Activated T-helper 17 cell treated with anti-CD3 and anti-CD28 coated beads, Interleukin-2, amount 50 U/mL, for 72 hours (primary cell): ENCODE measurements at regions not wholly inside any gene's neighbourhood (a gene's known extent, or its start where the extent isn't known, plus 50 kb on each side); places are given as distances from the start of the nearest gene placed in this dataset.
"Not testable (repeated sequence)": the region's sequence is repeated elsewhere in the genome, so short reads cannot be mapped to it uniquely, and the experiment has no call there.

Source experiments
- ATAC-seq: fragments of 150-1000 bp; cut with Tn5 transposase; replicated peaks from 2 replicates; pipeline ENCODE4 v1.10.0; 2021; ENCODE audit warnings: mild to moderate bottlenecking, moderate library complexity
- H3K27ac Mint-ChIP-seq: one replicate; pipeline ENCODE4 v1.8.0; 2022; ENCODE audit warnings: mixed read lengths
- H3K27me3 Mint-ChIP-seq: one replicate; pipeline ENCODE4 v1.8.0; 2022; ENCODE audit warnings: mixed read lengths
- H3K36me3 Mint-ChIP-seq: one replicate; pipeline ENCODE4 v1.8.0; 2022; ENCODE audit warnings: low read depth, mild to moderate bottlenecking, mixed read lengths
- H3K4me1 Mint-ChIP-seq: one replicate; pipeline ENCODE4 v1.8.0; 2022; ENCODE audit warnings: mixed read lengths
- H3K4me3 Mint-ChIP-seq: one replicate; pipeline ENCODE4 v1.8.0; 2022; ENCODE audit warnings: mild to moderate bottlenecking, mixed read lengths
- H3K9me3 Mint-ChIP-seq: one replicate; pipeline ENCODE4 v1.8.0; 2022; ENCODE audit warnings: mixed read lengths

DNA sequence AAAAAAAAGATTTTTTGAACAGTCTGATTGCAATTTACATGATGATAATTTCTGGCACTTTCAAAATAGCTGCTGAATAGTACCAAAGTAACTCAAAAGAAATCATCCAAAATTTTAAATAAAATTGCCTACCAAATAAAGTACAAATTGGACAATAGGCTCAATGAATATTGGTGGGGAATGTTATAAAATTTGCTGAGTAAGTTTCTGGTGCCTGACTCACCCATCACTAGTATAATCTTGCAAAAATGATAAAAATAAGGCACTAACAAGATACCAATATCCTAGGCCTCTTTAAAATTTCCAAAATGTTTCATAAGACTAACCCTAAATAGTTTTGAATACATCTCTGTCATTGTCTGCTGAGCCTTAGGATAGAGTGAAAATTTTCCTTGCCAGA is 145.3 kb upstream of the LRFN5 start:
- H3K27ac Mint-ChIP-seq = no peak overlapping the region
- no peaks in the 10 kb centered on the region for H3K9me3 Mint-ChIP-seq
- ATAC-seq = no peak
- H3K36me3 Mint-ChIP-seq = no peaks in the 10 kb centered on the region
- no peak overlapping the region for H3K4me3 Mint-ChIP-seq
- H3K4me1 Mint-ChIP-seq = no peaks in the 10 kb centered on the region
- H3K27me3 Mint-ChIP-seq = no peaks in the 10 kb centered on the region

DNA sequence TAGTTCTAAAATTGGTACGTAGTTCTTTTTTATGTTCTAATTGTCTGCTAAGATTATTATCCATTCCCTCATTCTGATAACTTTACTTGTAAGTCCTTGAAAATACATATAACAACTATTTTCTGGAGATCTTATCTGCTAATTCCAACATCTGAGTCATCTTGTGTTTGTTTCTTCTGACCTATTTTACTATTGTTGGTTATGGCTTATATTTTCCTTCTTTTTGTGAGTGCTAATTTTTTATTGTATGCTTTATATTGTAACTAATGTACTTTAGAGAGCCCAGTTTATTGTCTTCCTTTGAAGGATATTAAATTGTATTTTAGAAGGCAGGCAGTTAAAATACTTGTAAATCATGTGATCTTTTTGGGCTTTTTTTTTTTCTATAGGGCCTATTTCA is 149.3 kb upstream of the LRFN5 start:
- no peaks in the 10 kb centered on the region for H3K4me1 Mint-ChIP-seq
- no peak overlapping the region for H3K4me3 Mint-ChIP-seq
- H3K9me3 Mint-ChIP-seq = no peaks in the 10 kb centered on the region
- no peak overlapping the region for H3K27ac Mint-ChIP-seq
- no peaks in the 10 kb centered on the region for H3K27me3 Mint-ChIP-seq
- ATAC-seq = no peak
- no peaks in the 10 kb centered on the region for H3K36me3 Mint-ChIP-seq

DNA sequence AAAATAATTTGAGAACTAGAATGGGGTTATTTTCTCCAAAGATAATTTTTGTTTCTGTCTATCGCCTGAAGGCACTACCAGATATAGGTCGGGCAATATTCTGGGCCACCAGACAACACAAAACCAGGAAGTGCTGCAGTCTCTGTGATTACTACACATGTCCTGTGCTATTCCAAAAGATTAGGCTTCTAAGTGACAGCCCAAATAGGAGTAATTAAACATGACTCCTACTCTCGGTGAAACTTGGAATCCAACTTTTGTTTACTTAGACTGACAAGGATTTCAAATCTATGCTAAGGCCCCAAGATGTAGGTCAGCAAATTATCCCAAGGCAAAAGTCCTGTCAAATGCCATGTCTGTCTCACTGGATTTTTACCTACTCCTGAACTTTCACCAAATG is 157.6 kb upstream of the LRFN5 start:
- no peaks in the 10 kb centered on the region for H3K36me3 Mint-ChIP-seq
- no peak for ATAC-seq
- H3K27me3 Mint-ChIP-seq = no peaks in the 10 kb centered on the region
- H3K4me3 Mint-ChIP-seq = no peak overlapping the region
- no peak overlapping the region for H3K27ac Mint-ChIP-seq
- no peaks in the 10 kb centered on the region for H3K4me1 Mint-ChIP-seq
- H3K9me3 Mint-ChIP-seq = no peaks in the 10 kb centered on the region

DNA sequence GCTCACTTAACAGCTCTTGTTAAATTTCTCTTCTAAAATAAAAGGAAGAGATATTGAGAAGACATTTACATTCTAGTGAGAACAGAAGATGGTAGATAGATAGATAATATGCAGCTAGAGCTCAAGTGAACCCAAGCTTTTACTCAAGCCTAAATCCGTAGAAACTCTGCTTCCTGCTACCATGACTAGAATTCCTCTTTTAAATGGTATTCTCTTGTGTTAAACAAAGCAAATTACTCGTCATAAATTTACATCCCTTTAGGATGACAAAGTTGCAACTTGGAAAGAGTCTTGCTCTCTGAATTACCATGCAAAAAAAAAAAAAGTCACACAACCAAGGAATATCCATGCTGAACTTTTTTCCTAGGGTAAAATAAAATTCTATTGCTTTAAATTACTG is 160.7 kb upstream of the LRFN5 start:
- ATAC-seq = no peak
- no peaks in the 10 kb centered on the region for H3K36me3 Mint-ChIP-seq
- no peaks in the 10 kb centered on the region for H3K4me1 Mint-ChIP-seq
- no peak overlapping the region for H3K4me3 Mint-ChIP-seq
- H3K9me3 Mint-ChIP-seq = no peaks in the 10 kb centered on the region
- H3K27me3 Mint-ChIP-seq = no peaks in the 10 kb centered on the region
- no peak overlapping the region for H3K27ac Mint-ChIP-seq

DNA sequence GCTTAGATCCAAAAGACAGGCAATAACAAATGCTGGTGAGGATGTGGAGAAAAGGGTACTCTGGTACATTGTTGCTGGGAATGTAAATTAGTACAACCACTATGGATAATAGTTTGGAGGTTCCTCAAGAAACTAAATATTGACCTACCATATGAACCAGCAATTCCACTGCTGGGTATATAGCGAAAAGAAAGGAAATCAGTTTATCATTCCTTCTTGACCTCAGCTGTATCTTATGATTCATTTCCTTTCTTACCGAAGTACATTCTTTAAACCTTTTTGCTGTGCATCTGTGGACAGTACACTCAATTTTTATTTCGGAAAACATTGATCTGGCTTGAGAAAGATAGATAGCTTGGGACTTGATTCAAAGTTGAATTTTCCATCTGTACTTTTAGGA is 183.2 kb upstream of the LRFN5 start:
- Mint-ChIP-seq H3K27ac (no peak overlapping the region), H3K4me1 (no peaks in the 10 kb centered on the region), H3K27me3 (no peaks in the 10 kb centered on the region), H3K36me3 (no peaks in the 10 kb centered on the region), H3K4me3 (no peak overlapping the region), H3K9me3 (no peaks in the 10 kb centered on the region)
- ATAC-seq = no peak

DNA sequence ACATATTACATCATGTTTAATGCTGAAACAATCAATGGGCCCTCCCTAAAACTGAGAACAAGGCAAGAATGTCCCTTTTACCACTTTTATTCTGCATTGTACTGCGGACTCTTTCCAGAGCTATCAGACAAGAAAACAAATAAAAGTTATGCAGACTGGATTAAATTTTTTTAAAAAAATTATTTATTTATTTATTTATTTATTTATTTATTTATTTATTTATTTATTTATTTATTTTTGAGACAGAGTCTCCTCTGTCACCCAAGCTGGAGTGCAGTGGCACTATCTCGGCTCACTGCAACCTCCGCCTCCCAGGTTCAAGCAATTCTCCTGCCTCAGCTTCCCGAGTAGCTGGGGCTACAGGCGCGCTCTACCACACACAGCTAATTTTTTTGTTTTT is 185.4 kb upstream of the LRFN5 start:
- H3K4me3 Mint-ChIP-seq, H3K36me3 Mint-ChIP-seq, ATAC-seq, H3K4me1 Mint-ChIP-seq, H3K27me3 Mint-ChIP-seq, H3K9me3 Mint-ChIP-seq, H3K27ac Mint-ChIP-seq: not testable (repeated sequence)

DNA sequence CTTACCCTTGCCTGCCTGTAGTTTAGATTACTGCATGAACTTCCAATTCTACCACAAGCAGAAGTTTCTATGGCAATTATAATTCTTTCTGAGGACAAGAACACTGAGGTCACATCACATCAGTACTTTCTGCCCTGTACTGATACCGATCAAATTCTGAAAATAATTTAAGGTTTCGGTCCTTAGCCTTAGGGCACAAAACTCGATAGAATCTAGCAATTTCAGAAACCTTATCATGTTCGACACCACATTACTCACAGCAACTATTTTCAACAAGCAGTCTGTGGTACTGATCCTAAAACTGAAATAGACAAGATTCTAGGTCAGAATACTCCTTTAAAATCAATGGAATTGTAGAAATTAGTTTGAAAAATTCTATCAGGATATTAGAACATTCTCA is 187.0 kb upstream of the LRFN5 start:
- ATAC-seq = no peak

DNA sequence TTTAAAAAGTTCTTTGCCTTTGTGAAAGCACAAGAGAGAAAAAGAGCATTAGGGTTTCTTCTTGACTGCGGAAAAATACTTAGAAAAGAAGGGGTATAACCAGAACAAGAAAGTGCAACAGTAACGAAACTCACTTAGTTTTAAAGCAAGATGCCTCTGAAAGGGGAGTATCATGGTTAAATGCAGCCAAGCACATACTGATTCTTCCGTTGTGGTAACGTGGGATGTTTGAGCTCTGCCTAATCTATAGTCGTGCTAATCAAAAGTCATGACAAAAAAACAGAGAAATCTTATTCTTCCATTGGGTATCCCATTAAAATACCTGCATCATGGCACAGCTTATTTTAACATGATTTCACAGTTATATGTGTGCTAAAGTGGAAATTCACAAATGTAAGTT is 187.8 kb upstream of the LRFN5 start:
- Mint-ChIP-seq H3K9me3 (no peaks in the 10 kb centered on the region), H3K4me1 (no peaks in the 10 kb centered on the region), H3K27me3 (no peaks in the 10 kb centered on the region), H3K36me3 (no peaks in the 10 kb centered on the region), H3K27ac (no peak overlapping the region), H3K4me3 (no peak overlapping the region)
- ATAC-seq = no peak

More for the DNA sequence above, 187.0 kb upstream of the LRFN5 start:
- H3K36me3 Mint-ChIP-seq = no peaks in the 10 kb centered on the region
- no peaks in the 10 kb centered on the region for H3K4me1 Mint-ChIP-seq
- H3K9me3 Mint-ChIP-seq = no peaks in the 10 kb centered on the region
- H3K4me3 Mint-ChIP-seq = no peak overlapping the region
- no peaks in the 10 kb centered on the region for H3K27me3 Mint-ChIP-seq
- H3K27ac Mint-ChIP-seq = no peak overlapping the region

DNA sequence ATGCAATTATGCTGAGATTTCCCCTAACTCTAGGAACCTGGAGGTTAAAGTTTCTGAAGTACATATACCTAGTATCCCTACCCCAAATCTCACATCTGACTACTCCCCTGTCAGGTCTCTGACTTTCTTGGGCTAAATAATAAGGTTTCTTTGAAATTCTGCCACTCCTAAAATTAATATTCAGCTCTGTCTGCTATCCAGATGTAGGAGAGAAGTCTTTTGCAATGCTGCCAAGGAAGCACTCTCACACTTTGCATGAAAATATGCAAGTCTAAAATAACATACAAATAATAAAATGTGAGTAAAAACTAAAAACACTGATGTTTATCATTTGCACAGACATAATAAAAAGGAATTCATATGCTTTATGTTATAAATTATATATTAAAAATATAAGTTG is 196.9 kb upstream of the LRFN5 start:
- Mint-ChIP-seq H3K4me1 (no peaks in the 10 kb centered on the region), H3K27me3 (no peaks in the 10 kb centered on the region), H3K9me3 (no peaks in the 10 kb centered on the region), H3K4me3 (no peak overlapping the region), H3K27ac (no peak overlapping the region), H3K36me3 (no peaks in the 10 kb centered on the region)
- ATAC-seq = no peak

DNA sequence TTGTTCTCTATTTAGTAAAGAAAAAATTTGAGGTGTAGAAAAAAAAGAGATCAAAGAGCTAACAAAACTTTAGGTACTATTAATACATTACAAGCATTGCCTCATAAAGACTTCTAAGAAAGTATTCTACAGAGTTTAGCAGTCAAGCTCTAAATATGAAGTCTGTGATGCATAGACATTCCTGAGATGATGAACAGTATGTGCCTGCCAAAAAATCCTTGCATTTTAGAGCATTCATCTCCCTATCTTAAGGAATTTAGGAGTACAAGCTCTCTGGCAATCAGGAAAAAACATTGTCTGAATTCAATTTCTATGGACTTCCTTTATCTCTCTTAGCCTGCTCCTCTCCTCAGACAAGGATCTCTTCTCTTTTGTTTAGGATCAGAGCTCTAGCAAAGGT is 202.6 kb upstream of the LRFN5 start:
- Mint-ChIP-seq H3K27ac (no peak overlapping the region), H3K36me3 (no peaks in the 10 kb centered on the region), H3K27me3 (no peaks in the 10 kb centered on the region), H3K9me3 (no peaks in the 10 kb centered on the region), H3K4me3 (no peak overlapping the region), H3K4me1 (no peaks in the 10 kb centered on the region)
- ATAC-seq = no peak

DNA sequence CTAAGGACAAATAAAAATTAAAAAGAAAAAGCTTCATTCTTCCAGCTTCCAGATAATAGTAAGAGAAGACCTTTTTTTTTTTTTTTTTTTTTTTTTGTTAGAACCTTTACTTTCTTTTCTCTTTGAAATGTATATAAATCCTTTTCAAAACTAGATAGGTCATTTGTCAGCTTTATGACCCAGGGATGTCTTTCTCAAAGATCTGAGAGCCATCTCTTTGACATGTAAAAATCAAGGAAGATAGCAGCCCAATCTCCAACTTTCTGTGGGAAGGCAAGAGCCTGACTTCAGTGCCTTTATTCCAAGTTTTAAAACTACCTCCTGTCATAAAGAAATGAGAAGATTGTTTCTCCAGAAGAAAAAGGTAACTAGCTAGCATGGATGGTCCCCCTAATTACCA is 203.3 kb upstream of the LRFN5 start:
- no peaks in the 10 kb centered on the region for H3K36me3 Mint-ChIP-seq
- no peak overlapping the region for H3K4me3 Mint-ChIP-seq
- peaks cover 4% of the 10 kb centered on the region for H3K27me3 Mint-ChIP-seq
- ATAC-seq = no peak
- no peaks in the 10 kb centered on the region for H3K9me3 Mint-ChIP-seq
- no peaks in the 10 kb centered on the region for H3K4me1 Mint-ChIP-seq
- no peak overlapping the region for H3K27ac Mint-ChIP-seq

DNA sequence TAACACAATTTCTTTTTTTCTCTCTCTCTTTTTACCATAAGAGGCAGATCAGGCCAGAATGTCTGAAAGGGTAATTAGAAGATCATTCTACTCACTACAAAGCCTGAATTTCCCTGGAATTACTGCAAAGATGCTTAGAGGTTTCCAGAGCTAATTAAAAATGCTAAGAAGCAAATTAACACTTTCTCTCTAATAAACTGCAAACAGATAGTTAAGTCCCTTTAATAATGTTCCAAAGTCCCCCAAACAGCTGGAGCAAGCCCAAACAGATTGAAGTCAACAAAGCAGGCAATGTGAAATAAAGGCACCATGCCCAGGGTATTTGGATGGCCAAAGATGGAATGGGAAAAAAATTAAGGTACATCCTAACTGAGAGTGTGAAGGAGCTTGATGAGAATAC is 208.8 kb upstream of the LRFN5 start:
- no peak for ATAC-seq
- Mint-ChIP-seq H3K36me3 (no peaks in the 10 kb centered on the region), H3K4me1 (no peaks in the 10 kb centered on the region), H3K4me3 (no peak overlapping the region), H3K27me3 (peaks cover 4% of the 10 kb centered on the region), H3K9me3 (no peaks in the 10 kb centered on the region), H3K27ac (no peak overlapping the region)

DNA sequence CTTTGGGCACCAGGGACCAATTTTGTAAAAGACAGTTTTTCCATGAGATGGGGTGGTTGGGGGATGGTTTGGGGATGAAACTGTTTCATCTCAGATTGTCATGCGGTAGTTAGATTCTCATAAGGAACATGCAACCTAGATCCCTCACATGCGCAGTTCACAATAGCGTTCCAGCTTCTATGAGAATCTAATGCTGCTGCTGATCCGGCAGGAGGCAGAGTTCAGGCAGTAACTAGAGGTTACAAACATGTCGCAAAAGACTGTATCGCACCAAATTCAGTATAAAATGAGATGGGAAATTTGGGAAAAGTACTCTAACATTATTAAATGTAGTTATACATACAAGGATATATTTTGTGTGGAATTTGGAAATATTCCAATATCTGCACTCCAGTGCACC is 213.2 kb upstream of the LRFN5 start:
- Mint-ChIP-seq H3K36me3 (no peaks in the 10 kb centered on the region), H3K4me3 (no peak overlapping the region), H3K27ac (no peak overlapping the region), H3K4me1 (no peaks in the 10 kb centered on the region), H3K27me3 (no peaks in the 10 kb centered on the region), H3K9me3 (no peaks in the 10 kb centered on the region)
- no peak for ATAC-seq

DNA sequence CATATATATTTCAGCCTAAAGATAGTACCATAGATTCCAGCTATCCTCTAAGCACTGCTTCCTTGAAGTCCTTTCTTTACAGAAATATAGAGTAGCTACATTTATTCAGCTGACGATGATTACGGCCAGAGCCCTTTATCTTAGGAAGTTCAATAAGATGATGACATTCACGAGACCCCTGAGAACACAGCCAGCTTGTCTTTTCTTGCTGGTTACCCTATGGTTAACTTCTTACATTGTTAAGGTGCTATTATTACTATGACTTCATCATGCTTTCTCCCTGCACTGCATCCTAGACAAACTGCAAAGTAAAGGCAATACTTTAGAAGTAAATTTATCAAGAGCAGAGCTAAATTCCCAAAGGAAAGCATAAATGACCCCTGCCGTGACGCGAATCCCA is 214.4 kb upstream of the LRFN5 start:
- no peaks in the 10 kb centered on the region for H3K9me3 Mint-ChIP-seq
- no peaks in the 10 kb centered on the region for H3K27me3 Mint-ChIP-seq
- H3K4me3 Mint-ChIP-seq = no peak overlapping the region
- ATAC-seq = no peak
- H3K27ac Mint-ChIP-seq = no peak overlapping the region
- H3K36me3 Mint-ChIP-seq = no peaks in the 10 kb centered on the region
- H3K4me1 Mint-ChIP-seq = no peaks in the 10 kb centered on the region

DNA sequence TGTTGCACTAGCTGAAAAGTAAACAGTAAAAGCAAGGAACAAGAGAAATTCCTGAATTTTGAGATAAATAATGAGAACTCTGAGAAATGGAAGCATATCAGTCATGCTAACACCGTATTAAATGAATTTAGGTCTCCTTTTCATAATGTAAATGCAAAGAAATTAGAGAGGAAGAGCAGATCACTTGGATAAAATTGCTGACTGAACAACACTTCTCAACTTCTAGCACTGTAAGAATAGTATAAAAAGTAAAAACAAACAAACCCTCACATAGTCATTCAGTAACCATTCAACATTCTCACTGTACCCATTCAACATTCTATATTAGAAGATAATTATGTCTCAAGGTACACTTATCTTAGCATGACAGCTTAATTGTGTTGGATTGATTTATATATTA is 217.3 kb upstream of the LRFN5 start:
- no peak overlapping the region for H3K4me3 Mint-ChIP-seq
- no peak for ATAC-seq
- H3K9me3 Mint-ChIP-seq = no peaks in the 10 kb centered on the region
- no peak overlapping the region for H3K27ac Mint-ChIP-seq
- H3K4me1 Mint-ChIP-seq = no peaks in the 10 kb centered on the region
- no peaks in the 10 kb centered on the region for H3K27me3 Mint-ChIP-seq
- no peaks in the 10 kb centered on the region for H3K36me3 Mint-ChIP-seq

DNA sequence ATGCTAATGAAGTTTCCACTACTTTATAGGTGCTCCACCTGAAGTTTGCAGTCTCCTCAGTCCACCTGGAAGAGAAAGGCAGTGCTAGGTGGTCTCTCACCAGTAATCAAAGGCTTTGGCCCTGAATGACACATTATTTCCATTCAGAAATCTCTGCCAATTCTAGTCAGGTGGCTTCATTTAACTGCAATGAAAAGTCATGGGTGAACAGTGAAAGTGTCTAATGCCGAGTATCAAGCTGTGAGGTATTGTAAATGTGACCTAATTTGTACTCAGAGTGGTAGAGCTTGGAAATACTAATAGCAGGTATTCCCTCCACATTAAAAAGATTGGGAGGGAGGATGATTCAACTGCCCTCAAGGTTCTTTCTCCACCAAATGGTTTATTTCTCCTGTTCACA is 220.9 kb upstream of the LRFN5 start:
- H3K27ac Mint-ChIP-seq = no peak overlapping the region

More for the DNA sequence above, 220.9 kb upstream of the LRFN5 start:
- Mint-ChIP-seq H3K9me3 (no peaks in the 10 kb centered on the region), H3K4me1 (no peaks in the 10 kb centered on the region), H3K4me3 (no peak overlapping the region), H3K27me3 (no peaks in the 10 kb centered on the region), H3K36me3 (no peaks in the 10 kb centered on the region)
- ATAC-seq = no peak
